ENCODE measurements at regions not wholly inside any gene's neighbourhood (a gene's known extent, or its start where the extent isn't known, plus 50 kb on each side); places are given as distances from the start of the nearest gene placed in this dataset.

DNA sequence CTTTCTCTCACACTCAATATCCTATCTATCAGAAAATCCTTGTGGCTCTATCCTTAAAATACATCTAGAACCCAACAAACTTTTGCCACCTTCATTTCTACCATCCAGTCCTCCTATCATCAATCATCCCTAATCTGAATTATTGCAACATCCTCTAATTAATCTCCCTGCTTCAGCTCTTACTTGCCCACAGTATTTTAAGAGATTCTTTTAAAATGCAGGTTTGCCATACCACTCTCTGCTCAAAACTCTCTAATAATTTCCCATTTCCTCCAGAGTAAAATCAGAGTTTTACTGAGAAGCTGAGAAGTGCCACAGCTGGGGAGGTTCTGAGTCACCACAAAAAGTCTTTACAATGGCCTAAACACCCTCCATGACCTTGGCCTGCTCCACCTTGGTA, 234.3 kb upstream of the ZPLD1 start:
- TF ChIP-seq, protein P1, sequence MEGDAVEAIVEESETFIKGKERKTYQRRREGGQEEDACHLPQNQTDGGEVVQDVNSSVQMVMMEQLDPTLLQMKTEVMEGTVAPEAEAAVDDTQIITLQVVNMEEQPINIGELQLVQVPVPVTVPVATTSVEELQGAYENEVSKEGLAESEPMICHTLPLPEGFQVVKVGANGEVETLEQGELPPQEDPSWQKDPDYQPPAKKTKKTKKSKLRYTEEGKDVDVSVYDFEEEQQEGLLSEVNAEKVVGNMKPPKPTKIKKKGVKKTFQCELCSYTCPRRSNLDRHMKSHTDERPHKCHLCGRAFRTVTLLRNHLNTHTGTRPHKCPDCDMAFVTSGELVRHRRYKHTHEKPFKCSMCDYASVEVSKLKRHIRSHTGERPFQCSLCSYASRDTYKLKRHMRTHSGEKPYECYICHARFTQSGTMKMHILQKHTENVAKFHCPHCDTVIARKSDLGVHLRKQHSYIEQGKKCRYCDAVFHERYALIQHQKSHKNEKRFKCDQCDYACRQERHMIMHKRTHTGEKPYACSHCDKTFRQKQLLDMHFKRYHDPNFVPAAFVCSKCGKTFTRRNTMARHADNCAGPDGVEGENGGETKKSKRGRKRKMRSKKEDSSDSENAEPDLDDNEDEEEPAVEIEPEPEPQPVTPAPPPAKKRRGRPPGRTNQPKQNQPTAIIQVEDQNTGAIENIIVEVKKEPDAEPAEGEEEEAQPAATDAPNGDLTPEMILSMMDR (IDR thresholded peaks at IDR 0.05), result no peak
- no peak for TF ChIP-seq POLR2A (IDR thresholded peaks at IDR 0.05)

Data from right lobe of liver (tissue), 4 donors.